ENCODE measurements at regions not wholly inside any gene's neighbourhood (a gene's known extent, or its start where the extent isn't known, plus 50 kb on each side); places are given as distances from the start of the nearest gene placed in this dataset.
"Not testable (repeated sequence)": the region's sequence is repeated elsewhere in the genome, so short reads cannot be mapped to it uniquely, and the experiment has no call there.

DNA sequence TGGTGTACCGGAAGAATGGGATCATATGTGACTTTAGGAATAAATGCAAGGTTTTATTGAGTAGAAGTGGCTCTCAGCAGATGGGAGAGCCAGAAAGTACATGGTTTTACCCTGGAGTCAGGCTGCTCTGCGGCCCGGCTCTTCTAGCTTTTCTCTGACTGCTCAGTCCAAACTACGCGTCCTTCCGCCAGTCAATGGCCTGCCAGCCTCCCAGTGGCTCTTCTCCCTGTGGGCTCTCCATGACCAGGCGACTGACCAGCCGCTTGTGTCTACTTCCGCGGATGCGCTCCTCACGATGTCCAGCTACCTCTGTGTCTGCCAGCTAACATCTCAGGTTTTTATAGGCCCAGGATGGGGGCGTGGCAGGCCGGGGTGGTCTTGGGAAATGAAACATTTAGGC is 220.4 kb downstream of the VAPA start:
- no peaks in the 10 kb centered on the region for H3K79me2 ChIP-seq (replicated peaks; ENCODE audit: insufficient read depth, low read length)

DNA sequence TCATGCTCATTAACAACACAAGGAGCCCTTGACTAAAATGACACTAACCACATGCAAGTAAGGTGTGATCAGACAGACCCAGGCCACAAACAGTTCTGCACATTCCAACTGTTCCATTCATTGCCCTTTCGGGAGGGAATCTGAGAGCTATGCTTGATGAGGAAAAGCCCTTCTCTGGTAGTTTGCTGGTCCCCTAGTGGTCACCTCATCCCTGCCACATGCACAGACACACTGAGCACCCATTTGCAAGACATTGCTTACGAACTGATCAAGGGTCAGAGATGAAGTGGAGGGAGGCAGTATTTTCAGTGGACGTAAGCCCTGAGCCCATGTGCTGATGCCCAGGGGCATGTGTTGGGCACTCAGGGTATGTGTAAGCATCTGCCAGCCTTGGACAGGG is 220.9 kb downstream of the VAPA start:
- H3K4me2 ChIP-seq (ENCODE audit: low read length); H3K4me3 ChIP-seq (ENCODE audit: low read length); H3K9ac ChIP-seq (ENCODE audit: low read length); H3K79me2 ChIP-seq (replicated peaks; ENCODE audit: insufficient read depth, low read length); H3K27ac ChIP-seq (ENCODE audit: low read length); H3K9me3 ChIP-seq (ENCODE audit: low read length); H2AFZ ChIP-seq (ENCODE audit: low read depth, low read length); H4K20me1 ChIP-seq (ENCODE audit: insufficient read depth); H3K9me2 ChIP-seq (ENCODE audit: insufficient read depth, low read length); H3F3A ChIP-seq (ENCODE audit: insufficient read depth, low read length, poor library complexity, severe bottlenecking); H3K36me3 ChIP-seq (ENCODE audit: insufficient read depth, low read length): not testable (repeated sequence)
- H3K27me3 ChIP-seq (ENCODE audit: insufficient read depth, low read depth, low read length): peaks cover 16% of the 10 kb centered on the region

More for the DNA sequence above, 220.4 kb downstream of the VAPA start:
- no peaks in the 10 kb centered on the region for H4K20me1 ChIP-seq (ENCODE audit: insufficient read depth)
- H3K9me2 ChIP-seq (ENCODE audit: insufficient read depth, low read length): no peaks in the 10 kb centered on the region
- H3K27me3 ChIP-seq (ENCODE audit: insufficient read depth, low read depth, low read length): peaks cover 16% of the 10 kb centered on the region
- no peak overlapping the region for H3K9ac ChIP-seq (ENCODE audit: low read length)
- TF ChIP-seq, protein P1, sequence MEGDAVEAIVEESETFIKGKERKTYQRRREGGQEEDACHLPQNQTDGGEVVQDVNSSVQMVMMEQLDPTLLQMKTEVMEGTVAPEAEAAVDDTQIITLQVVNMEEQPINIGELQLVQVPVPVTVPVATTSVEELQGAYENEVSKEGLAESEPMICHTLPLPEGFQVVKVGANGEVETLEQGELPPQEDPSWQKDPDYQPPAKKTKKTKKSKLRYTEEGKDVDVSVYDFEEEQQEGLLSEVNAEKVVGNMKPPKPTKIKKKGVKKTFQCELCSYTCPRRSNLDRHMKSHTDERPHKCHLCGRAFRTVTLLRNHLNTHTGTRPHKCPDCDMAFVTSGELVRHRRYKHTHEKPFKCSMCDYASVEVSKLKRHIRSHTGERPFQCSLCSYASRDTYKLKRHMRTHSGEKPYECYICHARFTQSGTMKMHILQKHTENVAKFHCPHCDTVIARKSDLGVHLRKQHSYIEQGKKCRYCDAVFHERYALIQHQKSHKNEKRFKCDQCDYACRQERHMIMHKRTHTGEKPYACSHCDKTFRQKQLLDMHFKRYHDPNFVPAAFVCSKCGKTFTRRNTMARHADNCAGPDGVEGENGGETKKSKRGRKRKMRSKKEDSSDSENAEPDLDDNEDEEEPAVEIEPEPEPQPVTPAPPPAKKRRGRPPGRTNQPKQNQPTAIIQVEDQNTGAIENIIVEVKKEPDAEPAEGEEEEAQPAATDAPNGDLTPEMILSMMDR (IDR thresholded peaks at IDR 0.05; ENCODE audit: poor library complexity, severe bottlenecking): no peak
- TF ChIP-seq, protein P2, sequence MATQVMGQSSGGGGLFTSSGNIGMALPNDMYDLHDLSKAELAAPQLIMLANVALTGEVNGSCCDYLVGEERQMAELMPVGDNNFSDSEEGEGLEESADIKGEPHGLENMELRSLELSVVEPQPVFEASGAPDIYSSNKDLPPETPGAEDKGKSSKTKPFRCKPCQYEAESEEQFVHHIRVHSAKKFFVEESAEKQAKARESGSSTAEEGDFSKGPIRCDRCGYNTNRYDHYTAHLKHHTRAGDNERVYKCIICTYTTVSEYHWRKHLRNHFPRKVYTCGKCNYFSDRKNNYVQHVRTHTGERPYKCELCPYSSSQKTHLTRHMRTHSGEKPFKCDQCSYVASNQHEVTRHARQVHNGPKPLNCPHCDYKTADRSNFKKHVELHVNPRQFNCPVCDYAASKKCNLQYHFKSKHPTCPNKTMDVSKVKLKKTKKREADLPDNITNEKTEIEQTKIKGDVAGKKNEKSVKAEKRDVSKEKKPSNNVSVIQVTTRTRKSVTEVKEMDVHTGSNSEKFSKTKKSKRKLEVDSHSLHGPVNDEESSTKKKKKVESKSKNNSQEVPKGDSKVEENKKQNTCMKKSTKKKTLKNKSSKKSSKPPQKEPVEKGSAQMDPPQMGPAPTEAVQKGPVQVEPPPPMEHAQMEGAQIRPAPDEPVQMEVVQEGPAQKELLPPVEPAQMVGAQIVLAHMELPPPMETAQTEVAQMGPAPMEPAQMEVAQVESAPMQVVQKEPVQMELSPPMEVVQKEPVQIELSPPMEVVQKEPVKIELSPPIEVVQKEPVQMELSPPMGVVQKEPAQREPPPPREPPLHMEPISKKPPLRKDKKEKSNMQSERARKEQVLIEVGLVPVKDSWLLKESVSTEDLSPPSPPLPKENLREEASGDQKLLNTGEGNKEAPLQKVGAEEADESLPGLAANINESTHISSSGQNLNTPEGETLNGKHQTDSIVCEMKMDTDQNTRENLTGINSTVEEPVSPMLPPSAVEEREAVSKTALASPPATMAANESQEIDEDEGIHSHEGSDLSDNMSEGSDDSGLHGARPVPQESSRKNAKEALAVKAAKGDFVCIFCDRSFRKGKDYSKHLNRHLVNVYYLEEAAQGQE (IDR thresholded peaks at IDR 0.05; ENCODE audit: borderline replicate concordance): no peak
- TF ChIP-seq RAD21 (conservative IDR thresholded peaks at IDR 0.05) (no peak), MXI1 (conservative IDR thresholded peaks at IDR 0.05; ENCODE audit: poor library complexity, severe bottlenecking) (no peak), EZH2 (IDR thresholded peaks at IDR 0.05; ENCODE audit: borderline replicate concordance, insufficient read depth, low read length, poor library complexity, severe bottlenecking) (no peak), EP300 (conservative IDR thresholded peaks at IDR 0.05; ENCODE audit: poor library complexity, severe bottlenecking) (no peak), POLR2AphosphoS5 (IDR thresholded peaks at IDR 0.05) (no peak), TAF1 (IDR thresholded peaks at IDR 0.05; ENCODE audit: low read depth) (no peak)
- no peaks in the 10 kb centered on the region for H3F3A ChIP-seq (ENCODE audit: insufficient read depth, low read length, poor library complexity, severe bottlenecking)
- no peak overlapping the region for H3K27ac ChIP-seq (ENCODE audit: low read length)
- no peak overlapping the region for H2AFZ ChIP-seq (ENCODE audit: low read depth, low read length)
- no peak overlapping the region for H3K4me2 ChIP-seq (ENCODE audit: low read length)
- no peaks in the 10 kb centered on the region for H3K36me3 ChIP-seq (ENCODE audit: insufficient read depth, low read length)
- no peaks in the 10 kb centered on the region for H3K9me3 ChIP-seq (ENCODE audit: low read length)
- no peak overlapping the region for H3K4me3 ChIP-seq (ENCODE audit: low read length)

DNA sequence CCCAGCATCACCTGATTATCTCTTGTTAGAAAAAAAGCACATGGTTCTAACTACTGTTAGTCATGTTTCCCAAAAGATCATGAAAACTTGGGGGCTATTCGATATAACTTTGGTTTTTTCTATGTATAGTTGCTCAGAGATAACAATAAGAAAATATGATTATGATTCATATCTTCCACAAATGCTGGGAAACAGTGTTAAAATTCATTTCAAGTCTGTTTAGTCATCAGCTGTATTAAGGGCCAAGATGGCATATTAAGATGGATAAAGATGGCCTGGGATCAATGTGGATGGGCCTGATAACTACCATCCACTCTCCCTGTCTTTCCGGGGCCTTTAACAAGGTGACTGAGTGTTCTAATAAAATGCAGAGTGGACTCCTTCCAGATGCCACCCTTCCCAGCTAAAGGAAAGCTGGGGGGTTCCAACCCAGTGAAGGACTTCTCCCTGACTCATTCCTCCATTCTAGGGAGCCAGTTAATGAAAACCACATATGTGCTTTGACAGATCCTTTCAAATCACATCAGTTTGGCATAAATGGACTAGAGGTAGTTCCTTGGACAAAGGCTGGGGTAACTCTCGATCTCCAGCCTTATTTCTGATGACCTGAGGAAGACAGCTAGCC is 221.6 kb downstream of the VAPA start:
- Histone ChIP-seq H3K9ac (ENCODE audit: low read length) (no peak overlapping the region), H3K36me3 (ENCODE audit: insufficient read depth, low read length) (no peaks in the 10 kb centered on the region), H3K4me3 (ENCODE audit: low read length) (no peak overlapping the region), H3K27me3 (ENCODE audit: insufficient read depth, low read depth, low read length) (peaks cover 15% of the 10 kb centered on the region), H3K79me2 (replicated peaks; ENCODE audit: insufficient read depth, low read length) (no peaks in the 10 kb centered on the region), H2AFZ (ENCODE audit: low read depth, low read length) (no peak overlapping the region), H3K27ac (ENCODE audit: low read length) (no peak overlapping the region), H4K20me1 (ENCODE audit: insufficient read depth) (no peaks in the 10 kb centered on the region), H3K9me2 (ENCODE audit: insufficient read depth, low read length) (no peaks in the 10 kb centered on the region), H3F3A (ENCODE audit: insufficient read depth, low read length, poor library complexity, severe bottlenecking) (no peaks in the 10 kb centered on the region), H3K9me3 (ENCODE audit: low read length) (no peaks in the 10 kb centered on the region), H3K4me2 (ENCODE audit: low read length) (no peak overlapping the region)
- TF ChIP-seq SMC3 (conservative IDR thresholded peaks at IDR 0.05; ENCODE audit: poor library complexity) (no peak), RAD21 (conservative IDR thresholded peaks at IDR 0.05) (no peak), TAF1 (IDR thresholded peaks at IDR 0.05; ENCODE audit: low read depth) (no peak), EP300 (conservative IDR thresholded peaks at IDR 0.05; ENCODE audit: poor library complexity, severe bottlenecking) (no peak)
- TF ChIP-seq, protein P2 (IDR thresholded peaks at IDR 0.05; ENCODE audit: borderline replicate concordance): no peak
